ENCODE measurements at regions not wholly inside any gene's neighbourhood (a gene's known extent, or its start where the extent isn't known, plus 50 kb on each side); places are given as distances from the start of the nearest gene placed in this dataset.

GRCh38 chr2:30338475-30338874, 107.1 kb downstream of the LBH start:
- no peak for DNase-seq (ENCODE audit: extremely low read depth in 1 of 2, low read depth in 1 of 2)

GRCh38 chr2:30339071-30339470, 107.7 kb downstream of the LBH start:
- no peak for DNase-seq (ENCODE audit: extremely low read depth in 1 of 2, low read depth in 1 of 2)

GRCh38 chr2:30341500-30342267, 105.4 kb upstream of the LCLAT1 start:
- DNase-seq (ENCODE audit: extremely low read depth in 1 of 2, low read depth in 1 of 2): no peak

GRCh38 chr2:30346471-30347169, 100.4 kb upstream of the LCLAT1 start:
- no peak for DNase-seq (ENCODE audit: extremely low read depth in 1 of 2, low read depth in 1 of 2)

GRCh38 chr2:30348825-30349224, 98.2 kb upstream of the LCLAT1 start:
- DNase-seq (ENCODE audit: extremely low read depth in 1 of 2, low read depth in 1 of 2): no peak

GRCh38 chr2:30349691-30350090, 97.4 kb upstream of the LCLAT1 start:
- DNase-seq (ENCODE audit: extremely low read depth in 1 of 2, low read depth in 1 of 2): no peak

GRCh38 chr2:30351116-30351515, 95.9 kb upstream of the LCLAT1 start:
- no peak for DNase-seq (ENCODE audit: extremely low read depth in 1 of 2, low read depth in 1 of 2)

- DNase-seq (ENCODE audit: extremely low read depth in 1 of 2, low read depth in 1 of 2): no peak
These were observed 95.1 kb upstream of the LCLAT1 start for GRCh38 chr2:30351949-30352348.

GRCh38 chr2:30354150-30354549, 92.9 kb upstream of the LCLAT1 start:
- DNase-seq (ENCODE audit: extremely low read depth in 1 of 2, low read depth in 1 of 2): no peak

GRCh38 chr2:30354621-30355020, 92.4 kb upstream of the LCLAT1 start:
- no peak for DNase-seq (ENCODE audit: extremely low read depth in 1 of 2, low read depth in 1 of 2)

GRCh38 chr2:30355306-30355705, 91.7 kb upstream of the LCLAT1 start:
- DNase-seq (ENCODE audit: extremely low read depth in 1 of 2, low read depth in 1 of 2): no peak

GRCh38 chr2:30356071-30356470, 91.0 kb upstream of the LCLAT1 start:
- DNase-seq (ENCODE audit: extremely low read depth in 1 of 2, low read depth in 1 of 2): no peak

- DNase-seq (ENCODE audit: extremely low read depth in 1 of 2, low read depth in 1 of 2): no peak
These were observed 90.3 kb upstream of the LCLAT1 start for GRCh38 chr2:30356776-30357175.

- DNase-seq (ENCODE audit: extremely low read depth in 1 of 2, low read depth in 1 of 2): no peak
These were observed 88.7 kb upstream of the LCLAT1 start for GRCh38 chr2:30358351-30358750.

GRCh38 chr2:30358842-30359241, 88.2 kb upstream of the LCLAT1 start:
- DNase-seq (ENCODE audit: extremely low read depth in 1 of 2, low read depth in 1 of 2): no peak

GRCh38 chr2:30359644-30360167, 87.3 kb upstream of the LCLAT1 start:
- DNase-seq (ENCODE audit: extremely low read depth in 1 of 2, low read depth in 1 of 2): no peak

- no peak for DNase-seq (ENCODE audit: extremely low read depth in 1 of 2, low read depth in 1 of 2)
These were observed 85.2 kb upstream of the LCLAT1 start for GRCh38 chr2:30361751-30362394.

GRCh38 chr2:30362468-30363081, 84.5 kb upstream of the LCLAT1 start:
- DNase-seq (ENCODE audit: extremely low read depth in 1 of 2, low read depth in 1 of 2): no peak

- DNase-seq (ENCODE audit: extremely low read depth in 1 of 2, low read depth in 1 of 2): no peak
These were observed 83.6 kb upstream of the LCLAT1 start for GRCh38 chr2:30363406-30363805.

- no peak for DNase-seq (ENCODE audit: extremely low read depth in 1 of 2, low read depth in 1 of 2)
These were observed 81.8 kb upstream of the LCLAT1 start for GRCh38 chr2:30365201-30365600.

GRCh38 chr2:30366199-30366691, 80.8 kb upstream of the LCLAT1 start:
- peak in 1 of 2 donors; percentile 49 for DNase-seq (ENCODE audit: extremely low read depth in 1 of 2, low read depth in 1 of 2)

All from stimulated activated CD8-positive, alpha-beta memory T cell treated with anti-CD3 and anti-CD28 coated beads, Interleukin-7, amount 100 ng/mL, for 48 hours (primary cell).